GM12875 (cell line): ENCODE measurements at regions not wholly inside any gene's neighbourhood (a gene's known extent, or its start where the extent isn't known, plus 50 kb on each side); places are given as distances from the start of the nearest gene placed in this dataset.

ENCODE experiments used
- H3K4me3 ChIP-seq: one replicate; pipeline ENCODE4 v1.5.1; 2011; ENCODE audit warnings: low read depth, low read length, control low read depth
- CTCF ChIP-seq: IDR thresholded peaks from 2 replicates; pipeline ENCODE4 v1.5.1; 2011; ENCODE audit warnings: low read depth, mild to moderate bottlenecking, control low read depth, inconsistent platforms, low read length, moderate library complexity, borderline replicate concordance; ENCODE audit not compliant: insufficient read depth

GRCh38 chr16:13696017-13696416 lies 223.9 kb upstream of the ERCC4 start:
- TF ChIP-seq CTCF, result no peak
- H3K4me3 ChIP-seq, result no peak overlapping the region

GRCh38 chr16:13697013-13697412 lies 222.9 kb upstream of the ERCC4 start:
- no peak overlapping the region for H3K4me3 ChIP-seq
- TF ChIP-seq CTCF, result no peak

- no peak overlapping the region for H3K4me3 ChIP-seq
- TF ChIP-seq CTCF, result no peak
Measured at GRCh38 chr16:13697568-13697967, 222.4 kb upstream of the ERCC4 start.

- H3K4me3 ChIP-seq, result no peak overlapping the region
- no peak for TF ChIP-seq CTCF
Measured at GRCh38 chr16:13702614-13703013, 217.3 kb upstream of the ERCC4 start.

- no peak overlapping the region for H3K4me3 ChIP-seq
- no peak for TF ChIP-seq CTCF
Measured at GRCh38 chr16:13708347-13709120, 211.4 kb upstream of the ERCC4 start.

- TF ChIP-seq CTCF, result no peak
- no peak overlapping the region for H3K4me3 ChIP-seq
Measured at GRCh38 chr16:13718748-13719147, 201.2 kb upstream of the ERCC4 start.

- TF ChIP-seq CTCF, result no peak
- no peak overlapping the region for H3K4me3 ChIP-seq
Measured at GRCh38 chr16:13727943-13728342, 192.0 kb upstream of the ERCC4 start.
